ENCODE measurements at regions not wholly inside any gene's neighbourhood (a gene's known extent, or its start where the extent isn't known, plus 50 kb on each side); places are given as distances from the start of the nearest gene placed in this dataset.

GRCh38 chr2:157930728-157931127, 54.6 kb upstream of the ACVR1 start:
- ATAC-seq (ENCODE audit: insufficient read depth, low read depth) = no peak
- H2AFZ ChIP-seq (ENCODE audit: low read depth, low read length) = no peak overlapping the region
- H3K9ac ChIP-seq (ENCODE audit: low read depth, low read length) = no peak overlapping the region
- no peak for DNase-seq
- no peaks in the 10 kb centered on the region for H3K79me2 ChIP-seq (ENCODE audit: insufficient read depth, low read length)
- no peak overlapping the region for H3K4me2 ChIP-seq (ENCODE audit: insufficient read depth, low read length)
- no peaks in the 10 kb centered on the region for H3K27me3 ChIP-seq (ENCODE audit: insufficient read depth, low read length, poor library complexity)
- H3K27ac ChIP-seq (ENCODE audit: low read length) = no peak overlapping the region
- H3K4me3 ChIP-seq (ENCODE audit: low read depth in 1 of 2, low read length in 2 of 2) = no peak overlapping the region
- no peak for TF ChIP-seq CTCF (IDR thresholded peaks at IDR 0.05; ENCODE audit: borderline replicate concordance, extremely low read depth, low read length, poor library complexity, severe bottlenecking)
- TF ChIP-seq EZH2 (IDR thresholded peaks at IDR 0.05; ENCODE audit: borderline replicate concordance, low read depth, low read length, severe bottlenecking) = no peak
- H3K36me3 ChIP-seq (ENCODE audit: insufficient read depth, low read length) = no peaks in the 10 kb centered on the region
- no peaks in the 10 kb centered on the region for H3K9me3 ChIP-seq (ENCODE audit: insufficient read depth, low read length, severe bottlenecking)
- no peaks in the 10 kb centered on the region for H4K20me1 ChIP-seq (ENCODE audit: insufficient read depth, low read length)
- H3K4me1 ChIP-seq (ENCODE audit: insufficient read depth, low read length) = no peaks in the 10 kb centered on the region

DNA sequence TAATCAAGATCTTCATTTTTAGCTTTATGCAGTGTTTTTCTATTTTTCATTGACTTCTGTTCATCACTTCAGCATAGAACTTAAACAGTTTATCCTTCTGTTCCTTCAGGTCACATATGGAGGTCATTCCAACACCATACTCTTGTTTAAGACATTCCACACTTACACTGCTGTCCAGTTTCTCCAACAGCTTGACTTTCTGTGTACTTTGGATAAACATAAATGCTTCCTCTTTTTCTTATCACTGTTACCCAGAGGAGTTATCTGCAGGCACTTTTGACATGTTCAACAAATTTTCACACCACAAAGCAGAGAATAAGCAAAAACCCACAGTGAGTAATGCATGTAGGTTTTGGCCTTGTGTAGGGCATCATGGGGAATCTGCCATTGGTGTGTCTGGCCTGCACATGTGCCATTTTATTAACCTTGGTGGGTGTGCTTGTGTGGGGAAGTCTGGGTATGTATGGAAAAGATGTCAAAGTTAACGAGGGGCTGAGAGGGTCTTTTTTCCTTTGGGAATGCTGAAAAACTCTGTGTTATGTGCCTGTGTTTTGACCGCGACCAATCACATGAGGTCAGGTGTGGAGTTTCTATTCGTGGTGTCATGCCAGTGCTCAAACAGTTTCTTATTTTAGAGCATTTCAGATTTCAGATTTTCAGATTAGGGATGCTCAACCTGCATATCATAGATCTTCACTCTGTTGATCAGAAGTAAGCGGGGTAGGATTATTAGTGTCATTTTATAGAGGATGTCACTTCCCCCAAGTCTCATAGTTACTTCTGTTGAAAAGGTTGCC, 53.9 kb upstream of the ACVR1 start:
- H2AFZ ChIP-seq (ENCODE audit: low read depth, low read length) = no peak overlapping the region
- H3K4me3 ChIP-seq (ENCODE audit: low read depth in 1 of 2, low read length in 2 of 2) = no peak overlapping the region
- ATAC-seq (ENCODE audit: insufficient read depth, low read depth) (no peak), DNase-seq (no peak)
- H3K4me2 ChIP-seq (ENCODE audit: insufficient read depth, low read length) = no peak overlapping the region
- no peaks in the 10 kb centered on the region for H3K36me3 ChIP-seq (ENCODE audit: insufficient read depth, low read length)
- no peak for TF ChIP-seq CTCF (IDR thresholded peaks at IDR 0.05; ENCODE audit: borderline replicate concordance, extremely low read depth, low read length, poor library complexity, severe bottlenecking)
- no peak for TF ChIP-seq EZH2 (IDR thresholded peaks at IDR 0.05; ENCODE audit: borderline replicate concordance, low read depth, low read length, severe bottlenecking)
- H4K20me1 ChIP-seq (ENCODE audit: insufficient read depth, low read length) = no peaks in the 10 kb centered on the region
- H3K9ac ChIP-seq (ENCODE audit: low read depth, low read length) = no peak overlapping the region
- no peaks in the 10 kb centered on the region for H3K27me3 ChIP-seq (ENCODE audit: insufficient read depth, low read length, poor library complexity)
- no peaks in the 10 kb centered on the region for H3K4me1 ChIP-seq (ENCODE audit: insufficient read depth, low read length)
- H3K79me2 ChIP-seq (ENCODE audit: insufficient read depth, low read length) = no peaks in the 10 kb centered on the region
- H3K27ac ChIP-seq (ENCODE audit: low read length) = no peak overlapping the region
- no peaks in the 10 kb centered on the region for H3K9me3 ChIP-seq (ENCODE audit: insufficient read depth, low read length, severe bottlenecking)

GRCh38 chr2:157928372-157928771, 52.2 kb upstream of the ACVR1 start:
- Histone ChIP-seq H3K9me3 (ENCODE audit: insufficient read depth, low read length, severe bottlenecking) (no peaks in the 10 kb centered on the region), H2AFZ (ENCODE audit: low read depth, low read length) (no peak overlapping the region), H3K4me3 (ENCODE audit: low read depth in 1 of 2, low read length in 2 of 2) (no peak overlapping the region), H3K9ac (ENCODE audit: low read depth, low read length) (no peak overlapping the region), H3K79me2 (ENCODE audit: insufficient read depth, low read length) (no peaks in the 10 kb centered on the region), H3K27me3 (ENCODE audit: insufficient read depth, low read length, poor library complexity) (no peaks in the 10 kb centered on the region), H4K20me1 (ENCODE audit: insufficient read depth, low read length) (no peaks in the 10 kb centered on the region), H3K4me1 (ENCODE audit: insufficient read depth, low read length) (no peaks in the 10 kb centered on the region), H3K27ac (ENCODE audit: low read length) (no peak overlapping the region), H3K36me3 (ENCODE audit: insufficient read depth, low read length) (no peaks in the 10 kb centered on the region), H3K4me2 (ENCODE audit: insufficient read depth, low read length) (no peak overlapping the region)
- no peak for DNase-seq
- no peak for TF ChIP-seq EZH2 (IDR thresholded peaks at IDR 0.05; ENCODE audit: borderline replicate concordance, low read depth, low read length, severe bottlenecking)
- no peak for TF ChIP-seq CTCF (IDR thresholded peaks at IDR 0.05; ENCODE audit: borderline replicate concordance, extremely low read depth, low read length, poor library complexity, severe bottlenecking)
- no peak for ATAC-seq (ENCODE audit: insufficient read depth, low read depth)

Measured in DND-41 (cell line).